ENCODE measurements at regions not wholly inside any gene's neighbourhood (a gene's known extent, or its start where the extent isn't known, plus 50 kb on each side); places are given as distances from the start of the nearest gene placed in this dataset.

DNA sequence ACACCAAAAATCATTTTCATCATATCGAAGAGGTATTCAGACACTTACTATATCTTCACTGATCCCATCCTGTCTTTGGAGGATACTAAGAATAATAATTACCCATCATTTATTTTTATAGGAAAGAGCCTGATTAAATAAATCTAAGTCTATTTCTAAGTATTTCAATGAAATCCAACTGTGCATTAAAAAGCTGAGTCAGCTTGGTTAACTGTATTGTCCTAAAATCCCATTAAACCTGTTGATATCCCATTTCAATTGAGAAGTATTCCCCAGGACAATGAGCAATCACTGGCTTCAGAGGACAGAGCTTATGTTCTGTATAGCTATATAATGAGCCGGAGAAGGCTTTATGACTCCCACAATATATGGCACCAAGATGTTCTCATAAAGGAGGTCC is 142.0 kb upstream of the RORB start:
- H3K4me3 ChIP-seq = no peak overlapping the region
- no peak overlapping the region for H3K4me2 ChIP-seq
- no peak for DNase-seq
- CTCF ChIA-PET = no interaction called here
- 0 out of 2 replicates have a peak, but pooled peaks cover 9% of the 10 kb centered on the region for H3K9me2 ChIP-seq (ENCODE audit: insufficient read depth)
- H3K79me2 ChIP-seq (ENCODE audit: low read depth) = no peaks in the 10 kb centered on the region
- POLR2A ChIA-PET (ENCODE audit: unreplicated experiment) = no interaction called here
- intact Hi-C loops (cut with micrococcal nuclease; ENCODE audit: unreplicated experiment) = no loop called here
- TF ChIP-seq EZH2 (IDR thresholded peaks at IDR 0.05; ENCODE audit: low read depth) = no peak
- TF ChIP-seq CTCF (conservative IDR thresholded peaks at IDR 0.05) = no peak
- no peaks in the 10 kb centered on the region for H3K27me3 ChIP-seq (ENCODE audit: insufficient read depth, low read depth)
- no peaks in the 10 kb centered on the region for H3K9me3 ChIP-seq (ENCODE audit: insufficient read depth, low read depth)
- H2AFZ ChIP-seq = no peak overlapping the region
- no TSS peak for BruUV-seq (replicated peaks)
- H3F3A ChIP-seq (ENCODE audit: insufficient read depth, low read depth) = no peaks in the 10 kb centered on the region
- no peaks in the 10 kb centered on the region for H3K4me1 ChIP-seq (replicated peaks; ENCODE audit: insufficient read depth)
- H3K27ac ChIP-seq = no peak overlapping the region
- H4K20me1 ChIP-seq (ENCODE audit: insufficient read depth) = no peaks in the 10 kb centered on the region
- H3K36me3 ChIP-seq (ENCODE audit: low read depth) = no peaks in the 10 kb centered on the region

DNA sequence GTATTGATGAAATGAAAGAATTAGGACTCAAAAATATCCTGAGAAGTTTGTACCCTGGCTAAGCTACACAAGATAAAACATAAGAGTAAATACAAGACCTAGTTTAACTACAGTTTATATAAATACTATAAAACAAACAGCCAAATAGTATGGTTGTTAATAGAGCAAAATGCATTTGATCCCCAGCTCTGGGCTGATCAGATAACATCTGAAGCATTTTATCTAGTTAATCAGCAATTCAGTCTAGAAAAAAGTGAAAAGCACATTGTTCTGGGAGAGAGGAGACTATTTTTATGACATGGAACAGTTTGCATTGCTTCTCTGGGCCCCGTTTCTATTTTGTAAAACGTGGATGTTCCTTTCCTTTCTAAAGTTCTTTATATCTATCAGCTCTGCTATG is 139.6 kb upstream of the RORB start:
- H3K79me2 ChIP-seq (ENCODE audit: low read depth) = no peaks in the 10 kb centered on the region
- no peak overlapping the region for H3K4me3 ChIP-seq
- H2AFZ ChIP-seq = no peak overlapping the region
- no peak for DNase-seq
- H3K9me3 ChIP-seq (ENCODE audit: insufficient read depth, low read depth) = no peaks in the 10 kb centered on the region
- H3K9me2 ChIP-seq (ENCODE audit: insufficient read depth) = 0 out of 2 replicates have a peak, but pooled peaks cover 9% of the 10 kb centered on the region
- no peaks in the 10 kb centered on the region for H3K36me3 ChIP-seq (ENCODE audit: low read depth)
- no peaks in the 10 kb centered on the region for H3F3A ChIP-seq (ENCODE audit: insufficient read depth, low read depth)
- H4K20me1 ChIP-seq (ENCODE audit: insufficient read depth) = no peaks in the 10 kb centered on the region
- ChIA-PET CTCF (no interaction called here), POLR2A (ENCODE audit: unreplicated experiment) (no interaction called here)
- H3K27me3 ChIP-seq (ENCODE audit: insufficient read depth, low read depth) = no peaks in the 10 kb centered on the region
- BruUV-seq (replicated peaks) = no TSS peak
- intact Hi-C loops (cut with micrococcal nuclease; ENCODE audit: unreplicated experiment) = no loop called here
- H3K4me1 ChIP-seq (replicated peaks; ENCODE audit: insufficient read depth) = no peaks in the 10 kb centered on the region
- TF ChIP-seq EZH2 (IDR thresholded peaks at IDR 0.05; ENCODE audit: low read depth) = no peak
- TF ChIP-seq CTCF (conservative IDR thresholded peaks at IDR 0.05) = no peak
- no peak overlapping the region for H3K27ac ChIP-seq
- H3K4me2 ChIP-seq = no peak overlapping the region

GRCh38 chr9:74358959-74359358 is 138.2 kb upstream of the RORB start:
- Histone ChIP-seq H2AFZ (no peak overlapping the region), H3K4me3 (no peak overlapping the region), H3K27ac (no peak overlapping the region), H3K9me3 (ENCODE audit: insufficient read depth, low read depth) (no peaks in the 10 kb centered on the region), H3K27me3 (ENCODE audit: insufficient read depth, low read depth) (no peaks in the 10 kb centered on the region), H3K79me2 (ENCODE audit: low read depth) (no peaks in the 10 kb centered on the region), H3K36me3 (ENCODE audit: low read depth) (no peaks in the 10 kb centered on the region), H3K4me1 (replicated peaks; ENCODE audit: insufficient read depth) (no peaks in the 10 kb centered on the region), H3F3A (ENCODE audit: insufficient read depth, low read depth) (no peaks in the 10 kb centered on the region), H4K20me1 (ENCODE audit: insufficient read depth) (no peaks in the 10 kb centered on the region), H3K4me2 (no peak overlapping the region), H3K9me2 (ENCODE audit: insufficient read depth) (0 out of 2 replicates have a peak, but pooled peaks cover 5% of the 10 kb centered on the region)
- TF ChIP-seq CTCF (conservative IDR thresholded peaks at IDR 0.05) (no peak), EZH2 (IDR thresholded peaks at IDR 0.05; ENCODE audit: low read depth) (no peak)
- BruUV-seq (replicated peaks) = no TSS peak
- POLR2A ChIA-PET (ENCODE audit: unreplicated experiment) = interaction anchor here (0.7 kb wide), 1 partner anchor 108 kb away, joined by 5 read pairs; no protein-coding TSS in a partner anchor
- no peak for DNase-seq
- CTCF ChIA-PET = no interaction called here
- intact Hi-C loops (cut with micrococcal nuclease; ENCODE audit: unreplicated experiment) = no loop called here

All from PC-9 (cell line).